Inflammatory macrophage treated with lipopolysaccharide for 1 hour (primary cell): ENCODE measurements at regions not wholly inside any gene's neighbourhood (a gene's known extent, or its start where the extent isn't known, plus 50 kb on each side); places are given as distances from the start of the nearest gene placed in this dataset.

Experiments used
- DNase-seq, 2 donors: peaks; one replicate each; pipeline ENCODE4 v3.0.0-alpha.2; 2020 to 2022

- peak; percentile 5 to 27 for DNase-seq
Measured at GRCh38 chr14:37903343-37904191, 304.1 kb upstream of the SSTR1 start.

DNA sequence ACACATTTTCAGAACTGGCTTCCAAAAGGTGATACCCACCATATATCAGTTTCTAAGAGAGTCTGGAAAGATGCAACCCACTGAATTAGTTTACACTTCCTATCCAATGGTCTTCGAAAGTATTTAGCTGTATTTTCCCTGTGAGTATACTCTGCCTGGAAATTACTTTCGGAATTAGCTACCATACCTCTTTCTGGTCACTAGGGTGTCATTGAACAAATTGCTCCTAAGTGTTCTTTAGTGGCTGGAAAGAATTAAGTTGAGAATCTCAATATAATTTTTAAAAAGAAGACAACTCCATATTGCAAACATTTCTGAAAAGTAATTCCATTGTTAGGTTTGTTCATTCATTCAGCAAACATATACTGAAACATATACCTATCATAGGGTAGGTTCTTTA is 283.1 kb upstream of the SSTR1 start:
- DNase-seq, result no peak

DNA sequence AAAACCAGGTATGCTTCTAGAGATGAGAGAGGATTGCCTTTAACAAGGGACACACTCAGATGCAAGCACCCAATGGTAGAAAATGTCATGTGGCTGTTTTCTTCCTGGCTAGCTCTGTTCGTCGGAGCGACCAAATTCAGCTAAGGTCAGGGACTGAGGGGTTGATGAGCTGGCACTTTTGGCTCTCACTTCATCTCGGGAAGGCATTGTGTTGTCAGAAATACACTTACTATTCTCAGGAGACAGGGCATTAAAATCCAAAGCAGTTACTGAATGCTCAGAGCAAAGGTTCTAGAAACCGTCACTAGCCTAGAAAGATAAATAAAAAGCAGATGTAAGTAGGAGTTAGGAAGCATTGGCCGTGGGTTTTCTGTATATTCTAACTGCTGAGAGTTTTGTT is 275.7 kb upstream of the SSTR1 start:
- no peak for DNase-seq

DNA sequence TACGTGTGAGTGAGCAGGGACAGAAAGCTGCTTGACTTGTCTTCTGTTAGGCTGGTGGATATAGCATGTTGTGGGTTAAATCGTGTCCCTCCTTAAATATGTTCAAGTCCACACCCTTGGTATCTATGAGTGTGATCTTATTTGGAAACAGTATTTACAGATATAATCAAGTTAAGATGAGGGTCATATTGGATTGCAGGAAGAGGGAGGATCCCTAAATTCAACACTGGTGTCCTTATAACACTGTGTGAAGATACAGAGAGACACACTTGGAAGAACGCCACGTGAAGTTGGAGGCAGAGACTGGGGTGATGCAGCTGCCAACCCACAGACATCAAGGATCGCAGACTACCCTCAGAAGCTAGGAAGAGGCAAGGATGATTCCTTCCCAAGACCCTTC is 275.2 kb upstream of the SSTR1 start:
- DNase-seq, result no peak

DNA sequence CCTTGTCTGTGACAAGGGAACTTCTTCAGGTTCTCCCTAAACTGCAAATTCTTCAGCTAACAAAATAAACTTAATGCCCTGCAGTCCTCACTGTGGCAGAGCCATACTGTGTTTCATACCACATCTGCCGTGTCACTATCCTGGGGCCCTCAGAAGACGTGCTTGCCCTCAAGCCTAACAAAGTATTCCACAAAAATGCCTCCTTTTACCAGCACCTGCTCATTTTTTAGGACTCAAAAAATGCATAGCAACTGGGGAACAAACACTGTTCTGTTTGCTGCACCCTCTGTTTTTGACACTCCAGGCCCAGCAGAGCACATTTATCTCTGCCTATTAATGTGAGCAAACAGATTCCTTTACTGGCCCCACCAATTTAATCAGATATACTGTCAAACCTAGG is 270.7 kb upstream of the SSTR1 start:
- DNase-seq, result no peak

DNA sequence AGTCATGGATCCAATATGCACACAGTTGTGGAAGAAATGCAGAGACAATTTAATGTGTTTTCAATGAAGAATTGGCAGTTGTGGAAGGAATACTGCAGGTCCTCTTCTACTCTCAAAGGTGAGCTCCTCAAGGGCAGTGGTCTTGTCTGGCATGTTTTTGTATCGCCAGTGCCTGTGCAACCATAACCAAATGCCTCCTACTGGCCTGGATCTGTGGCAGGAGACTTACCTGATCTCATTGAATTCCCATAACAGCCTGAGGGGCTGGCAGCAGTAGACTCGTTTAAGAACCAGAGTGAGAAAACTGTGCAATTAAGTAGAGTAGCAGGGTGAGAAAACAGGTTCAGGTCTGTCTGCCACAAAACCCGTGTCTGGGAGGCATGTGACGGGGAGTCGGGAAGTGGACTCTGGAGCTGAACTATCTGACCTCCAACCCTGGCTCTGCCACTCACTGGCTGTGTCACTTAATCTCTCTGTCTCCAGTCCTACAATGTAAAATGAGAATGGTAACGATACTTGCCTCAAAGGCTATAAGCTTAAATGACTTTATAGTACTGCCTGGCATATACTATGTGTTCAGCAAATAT is 268.2 kb upstream of the SSTR1 start:
- DNase-seq, result no peak

GRCh38 chr14:37945959-37946358 is 261.7 kb upstream of the SSTR1 start:
- DNase-seq, result no peak

GRCh38 chr14:37946819-37947218 is 260.9 kb upstream of the SSTR1 start:
- DNase-seq, result no peak

DNA sequence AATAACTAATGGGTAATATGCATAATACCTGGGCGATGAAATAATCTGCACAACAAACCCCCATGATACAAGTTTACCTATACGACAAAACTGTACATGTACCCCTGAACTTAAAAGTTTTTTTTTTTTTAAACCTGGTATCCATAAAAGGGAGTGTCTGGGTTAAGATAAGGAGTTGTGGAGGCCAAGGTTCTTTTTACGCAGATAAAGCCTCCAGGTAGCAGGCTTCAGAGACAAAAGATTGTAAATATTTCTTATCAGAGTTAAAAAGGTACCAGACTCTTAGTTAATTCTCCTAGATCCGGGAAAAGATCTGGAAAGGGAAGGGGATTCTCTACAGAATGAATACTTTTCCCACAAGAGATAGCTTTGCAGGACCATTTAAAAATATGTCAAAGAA is 259.4 kb upstream of the SSTR1 start:
- no peak for DNase-seq

- DNase-seq, result no peak
Measured at GRCh38 chr14:37968664-37969240, 239.0 kb upstream of the SSTR1 start.

DNA sequence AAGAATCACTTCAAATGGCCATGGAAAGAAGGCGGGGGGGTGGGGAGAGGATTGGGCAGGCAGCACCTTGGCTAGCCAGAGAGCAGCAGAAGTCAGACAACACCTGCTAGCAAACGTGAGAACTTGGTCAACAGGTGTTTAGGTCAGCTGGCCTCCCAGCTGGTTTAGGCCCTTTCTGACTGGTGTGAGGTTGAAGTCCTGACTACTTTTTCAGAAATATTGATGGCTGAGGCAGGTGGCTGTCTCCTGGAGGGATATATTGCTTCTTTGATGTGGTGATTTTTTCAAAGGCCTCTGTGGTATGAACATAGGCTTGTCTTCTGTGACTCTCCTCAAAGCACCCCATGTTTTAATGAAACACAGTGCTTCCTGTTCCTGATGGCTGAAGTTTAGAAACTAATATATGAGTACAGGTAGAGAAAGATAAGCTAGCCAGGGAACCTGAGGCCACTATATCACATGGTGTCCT is 238.2 kb upstream of the SSTR1 start:
- no peak for DNase-seq

- no peak for DNase-seq
Measured at GRCh38 chr14:37970696-37971095, 237.0 kb upstream of the SSTR1 start.

- DNase-seq, result no peak
Measured at GRCh38 chr14:37972941-37973887, 234.5 kb upstream of the SSTR1 start.

DNA sequence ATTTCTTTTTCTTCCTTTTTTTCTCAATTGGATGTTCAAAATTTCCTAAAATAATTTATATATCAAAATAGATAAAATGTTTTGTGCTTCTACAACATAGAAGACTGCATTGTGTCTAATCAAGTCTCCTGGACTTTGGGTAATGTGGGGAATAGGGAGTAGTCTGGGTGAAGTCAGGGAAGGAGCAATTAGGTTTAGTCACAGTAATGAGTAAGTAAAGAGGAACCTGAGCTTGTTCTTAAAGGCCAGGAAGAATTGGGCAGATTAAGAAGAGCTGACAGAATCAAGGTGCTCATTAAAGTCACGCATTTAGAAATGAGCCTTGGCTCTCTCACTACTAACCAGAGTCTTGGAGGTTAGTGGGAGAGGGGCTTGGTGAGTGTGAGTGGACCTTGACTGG is 233.3 kb upstream of the SSTR1 start:
- no peak for DNase-seq

GRCh38 chr14:37977481-37977880 is 230.2 kb upstream of the SSTR1 start:
- DNase-seq, result no peak

DNA sequence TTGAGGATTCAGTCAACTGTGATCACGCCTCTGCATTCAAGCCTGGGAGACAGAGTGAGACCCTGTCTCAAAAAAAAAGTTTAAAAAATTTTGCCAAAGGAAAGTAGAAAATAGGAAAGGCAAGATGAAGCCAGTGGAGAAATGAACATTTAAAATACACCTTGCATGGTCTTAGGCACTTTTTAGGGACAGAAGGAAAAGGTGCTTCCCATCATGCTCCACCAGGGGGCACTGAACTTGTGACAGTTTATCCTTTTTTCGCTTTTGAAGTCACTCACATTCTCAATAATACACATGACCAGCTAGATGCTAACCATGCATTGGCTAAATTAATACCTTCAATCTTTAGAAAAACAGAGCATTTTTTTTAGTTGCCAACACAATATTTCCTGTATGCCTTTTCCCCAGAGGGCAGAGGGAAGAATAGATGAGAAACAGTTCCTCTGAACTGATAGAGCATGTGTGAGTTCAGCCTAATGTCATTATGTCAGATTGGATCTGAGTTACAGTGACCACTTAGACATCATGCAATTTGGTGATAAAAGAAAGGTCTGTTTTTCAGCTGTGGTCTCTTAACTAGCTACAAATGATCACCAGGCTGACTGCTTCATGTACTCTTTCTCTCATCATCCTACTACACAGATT is 221.8 kb upstream of the SSTR1 start:
- DNase-seq, result peak in 1 of 2 donors; percentile 43

DNA sequence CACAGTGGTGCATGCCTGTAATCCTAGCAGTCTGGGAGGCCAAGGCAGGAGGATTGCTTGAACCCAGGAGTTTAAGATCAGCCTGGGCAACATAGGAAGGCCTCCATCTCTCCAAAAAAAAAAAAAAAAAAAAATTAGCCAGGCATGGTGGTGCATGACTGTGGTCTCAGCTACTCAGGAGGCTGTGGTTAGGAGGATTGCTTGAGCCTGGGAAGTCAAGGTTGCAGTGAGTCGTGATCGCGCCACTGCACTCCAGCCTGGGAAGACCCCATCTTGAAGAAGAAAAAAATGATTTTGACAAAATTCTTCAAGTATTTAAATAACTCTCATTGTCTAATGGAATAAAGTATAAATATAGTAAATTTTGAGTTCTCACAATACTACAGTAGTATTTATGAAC is 219.2 kb upstream of the SSTR1 start:
- no peak for DNase-seq

DNA sequence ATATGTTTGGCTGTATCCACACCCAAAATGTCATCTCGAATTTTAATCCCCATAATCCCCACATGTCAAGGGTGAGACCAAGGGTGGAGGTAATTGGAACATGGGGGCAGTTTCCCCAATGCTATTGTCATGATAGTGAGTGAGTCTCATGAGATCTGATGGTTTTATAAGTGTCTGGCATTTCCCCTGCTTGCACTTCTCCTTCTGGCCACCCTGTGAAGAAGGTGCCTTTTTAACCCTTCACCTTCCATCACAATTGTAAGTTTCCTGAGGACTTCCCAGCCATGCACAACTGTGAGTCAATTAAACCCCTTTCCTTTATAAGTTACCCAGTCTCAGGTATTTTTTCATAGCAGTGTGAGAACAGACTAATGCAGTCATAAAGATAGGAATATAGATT is 216.7 kb upstream of the SSTR1 start:
- DNase-seq, result no peak

GRCh38 chr14:37992499-37992898 is 215.2 kb upstream of the SSTR1 start:
- no peak for DNase-seq

DNA sequence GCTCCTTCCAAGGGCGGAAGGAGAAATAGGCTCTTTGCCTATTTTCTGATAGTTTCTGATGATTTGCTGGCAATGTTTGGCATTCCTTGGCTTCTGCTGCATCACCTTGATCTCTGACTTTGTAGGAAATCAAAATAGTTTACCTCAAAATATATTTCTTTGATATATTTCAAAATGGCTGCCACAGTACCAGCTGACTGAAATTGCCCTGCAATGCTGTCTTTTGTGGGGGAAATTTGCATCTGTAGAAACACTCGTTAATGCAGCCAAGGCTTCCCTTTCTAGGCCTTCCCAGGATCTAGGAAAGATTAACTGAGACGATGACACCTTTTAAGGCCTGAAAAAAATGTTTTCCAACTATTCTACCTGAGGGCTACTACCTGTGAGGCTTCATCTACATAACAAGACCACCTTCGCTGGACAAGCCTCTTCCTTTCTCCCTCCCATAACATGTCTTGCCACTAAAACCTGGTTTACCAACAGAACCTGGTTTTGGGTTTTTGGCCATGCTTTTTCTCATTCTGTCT is 212.8 kb upstream of the SSTR1 start:
- no peak for DNase-seq

- DNase-seq, result no peak
Measured at GRCh38 chr14:37997017-37997416, 210.7 kb upstream of the SSTR1 start.

GRCh38 chr14:38000340-38000739 is 207.4 kb upstream of the SSTR1 start:
- DNase-seq, result no peak
